Lower lobe of right lung (tissue), 2 donors: ENCODE measurements at regions not wholly inside any gene's neighbourhood (a gene's known extent, or its start where the extent isn't known, plus 50 kb on each side); places are given as distances from the start of the nearest gene placed in this dataset.

Experiments used
- ATAC-seq, 2 donors: fragments of 200-7000 bp; cut with Tn5 transposase; one replicate each; pipeline ENCODE4 v1.9.1; 2020 to 2022; ENCODE audit warnings: mild to moderate bottlenecking in 2 of 2, moderate library complexity in 2 of 2
- DNase-seq: peaks from one replicate; pipeline ENCODE4 v3.0.0-alpha.2; 2020
- H3K27ac ChIP-seq: fragments of 200-600 bp; one replicate; pipeline ENCODE4 v1.8.0; 2022
- H3K27me3 ChIP-seq: fragments of 200-600 bp; one replicate; pipeline ENCODE4 v1.8.0; 2022; ENCODE audit warnings: low read depth
- H3K36me3 ChIP-seq: fragments of 200-600 bp; one replicate; pipeline ENCODE4 v1.8.0; 2022; ENCODE audit warnings: mild to moderate bottlenecking
- H3K4me1 ChIP-seq: fragments of 200-600 bp; one replicate; pipeline ENCODE4 v1.8.0; 2022
- H3K4me3 ChIP-seq: fragments of 200-600 bp; one replicate; pipeline ENCODE4 v1.8.0; 2022; ENCODE audit warnings: mild to moderate bottlenecking
- H3K9me3 ChIP-seq: fragments of 200-600 bp; one replicate; pipeline ENCODE4 v1.8.0; 2022
- CTCF ChIP-seq: fragments of 200-600 bp; IDR thresholded peaks from one replicate; pipeline ENCODE4 v1.8.0; 2022; ENCODE audit warnings: antibody characterized with exemption, mild to moderate bottlenecking
- intact Hi-C: fragments of 100-400 bp; cut with DNase I; formaldehyde crosslinking; loops from one replicate; pipeline ENCODE4 v1.11.0; 2022
- donor health status: DM: no; HTN: yes; CAD: no; lungs with severe emphysema.

- no peak overlapping the region for H3K27ac ChIP-seq
- no peak for DNase-seq
- ATAC-seq, result no peak
- H3K27me3 ChIP-seq, result no peaks in the 10 kb centered on the region
- H3K4me1 ChIP-seq, result no peaks in the 10 kb centered on the region
- no peaks in the 10 kb centered on the region for H3K36me3 ChIP-seq
- intact Hi-C loops, result no loop called here
- no peaks in the 10 kb centered on the region for H3K9me3 ChIP-seq
- no peak overlapping the region for H3K4me3 ChIP-seq
- no peak for TF ChIP-seq CTCF
Measured at GRCh38 chr2:34909992-34910705, 1311.0 kb upstream of the FAM98A start.

GRCh38 chr2:34907812-34908211, 1308.7 kb upstream of the FAM98A start:
- ATAC-seq (no peak), DNase-seq (no peak)
- intact Hi-C loops, result no loop called here
- TF ChIP-seq CTCF, result no peak
- Histone ChIP-seq H3K27ac (no peak overlapping the region), H3K4me1 (no peaks in the 10 kb centered on the region), H3K4me3 (no peak overlapping the region), H3K36me3 (no peaks in the 10 kb centered on the region), H3K27me3 (no peaks in the 10 kb centered on the region), H3K9me3 (no peaks in the 10 kb centered on the region)

- ATAC-seq, result no peak
- TF ChIP-seq CTCF, result no peak
- H3K36me3 ChIP-seq, result no peaks in the 10 kb centered on the region
- intact Hi-C loops, result no loop called here
- H3K27ac ChIP-seq, result no peak overlapping the region
- no peaks in the 10 kb centered on the region for H3K27me3 ChIP-seq
- H3K4me3 ChIP-seq, result no peak overlapping the region
- H3K9me3 ChIP-seq, result no peaks in the 10 kb centered on the region
- DNase-seq, result no peak
- no peaks in the 10 kb centered on the region for H3K4me1 ChIP-seq
Measured at GRCh38 chr2:34901739-34902138, 1302.6 kb upstream of the FAM98A start.

- ATAC-seq, result no peak
- Histone ChIP-seq H3K9me3 (no peaks in the 10 kb centered on the region), H3K4me3 (no peak overlapping the region), H3K27ac (no peak overlapping the region), H3K27me3 (no peaks in the 10 kb centered on the region), H3K4me1 (no peaks in the 10 kb centered on the region), H3K36me3 (no peaks in the 10 kb centered on the region)
- DNase-seq, result no peak
- intact Hi-C loops, result no loop called here
- TF ChIP-seq CTCF, result no peak
Measured at GRCh38 chr2:34899079-34899478, 1300.0 kb upstream of the FAM98A start.

DNA sequence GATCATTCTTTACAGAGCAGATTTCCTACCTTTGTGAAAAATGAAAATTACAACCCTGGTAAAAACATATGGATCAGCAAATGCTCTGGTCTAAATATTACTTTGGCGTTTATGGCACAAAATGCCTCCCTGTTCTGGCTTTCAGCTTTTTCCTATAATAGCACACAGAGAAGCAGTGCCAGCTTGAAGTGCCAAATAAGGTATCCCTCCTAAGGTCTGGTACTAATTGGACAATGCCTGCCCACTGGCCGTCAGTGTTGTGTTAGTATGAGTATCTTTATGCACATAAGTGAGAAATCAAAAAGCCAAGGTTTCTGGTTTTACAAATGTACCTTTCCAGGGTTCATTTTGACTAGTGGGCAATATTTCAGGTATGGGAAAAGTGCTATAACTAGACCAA, 1293.7 kb upstream of the FAM98A start:
- no peak overlapping the region for H3K27ac ChIP-seq
- intact Hi-C loops, result no loop called here
- no peaks in the 10 kb centered on the region for H3K4me1 ChIP-seq
- DNase-seq (no peak), ATAC-seq (no peak)
- TF ChIP-seq CTCF, result no peak
- no peaks in the 10 kb centered on the region for H3K27me3 ChIP-seq
- H3K4me3 ChIP-seq, result no peak overlapping the region
- H3K9me3 ChIP-seq, result no peaks in the 10 kb centered on the region
- no peaks in the 10 kb centered on the region for H3K36me3 ChIP-seq
